ENCODE measurements at regions not wholly inside any gene's neighbourhood (a gene's known extent, or its start where the extent isn't known, plus 50 kb on each side); places are given as distances from the start of the nearest gene placed in this dataset.

DNA sequence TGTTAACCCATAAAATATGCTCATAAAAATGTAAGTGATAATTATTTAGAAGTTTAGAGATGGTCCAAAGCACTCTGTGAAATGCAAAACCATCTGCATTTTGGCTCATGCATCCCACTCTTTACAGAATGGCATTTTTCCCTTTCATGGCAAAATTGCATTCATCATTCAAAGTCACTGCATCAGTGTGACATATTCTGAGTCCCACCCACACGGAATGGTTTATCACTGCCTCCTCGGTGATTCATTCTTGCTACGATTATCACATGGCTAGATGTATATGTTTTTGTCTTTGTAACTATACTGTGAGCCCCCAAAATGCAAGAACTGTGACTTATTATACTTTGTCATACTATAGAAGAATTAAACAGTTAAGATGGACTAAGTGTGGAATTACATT is 293.0 kb downstream of the LRATD1 start (continued):
- TF ChIP-seq, protein P1, sequence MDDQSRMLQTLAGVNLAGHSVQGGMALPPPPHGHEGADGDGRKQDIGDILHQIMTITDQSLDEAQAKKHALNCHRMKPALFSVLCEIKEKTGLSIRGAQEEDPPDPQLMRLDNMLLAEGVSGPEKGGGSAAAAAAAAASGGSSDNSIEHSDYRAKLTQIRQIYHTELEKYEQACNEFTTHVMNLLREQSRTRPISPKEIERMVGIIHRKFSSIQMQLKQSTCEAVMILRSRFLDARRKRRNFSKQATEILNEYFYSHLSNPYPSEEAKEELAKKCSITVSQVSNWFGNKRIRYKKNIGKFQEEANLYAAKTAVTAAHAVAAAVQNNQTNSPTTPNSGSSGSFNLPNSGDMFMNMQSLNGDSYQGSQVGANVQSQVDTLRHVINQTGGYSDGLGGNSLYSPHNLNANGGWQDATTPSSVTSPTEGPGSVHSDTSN (IDR thresholded peaks at IDR 0.05; ENCODE audit: insufficient replicate concordance, low read depth, low read length), result no peak
- TF ChIP-seq BRCA1 (IDR thresholded peaks at IDR 0.05; ENCODE audit: low read depth, low read length), result no peak
- TF ChIP-seq, protein P2, sequence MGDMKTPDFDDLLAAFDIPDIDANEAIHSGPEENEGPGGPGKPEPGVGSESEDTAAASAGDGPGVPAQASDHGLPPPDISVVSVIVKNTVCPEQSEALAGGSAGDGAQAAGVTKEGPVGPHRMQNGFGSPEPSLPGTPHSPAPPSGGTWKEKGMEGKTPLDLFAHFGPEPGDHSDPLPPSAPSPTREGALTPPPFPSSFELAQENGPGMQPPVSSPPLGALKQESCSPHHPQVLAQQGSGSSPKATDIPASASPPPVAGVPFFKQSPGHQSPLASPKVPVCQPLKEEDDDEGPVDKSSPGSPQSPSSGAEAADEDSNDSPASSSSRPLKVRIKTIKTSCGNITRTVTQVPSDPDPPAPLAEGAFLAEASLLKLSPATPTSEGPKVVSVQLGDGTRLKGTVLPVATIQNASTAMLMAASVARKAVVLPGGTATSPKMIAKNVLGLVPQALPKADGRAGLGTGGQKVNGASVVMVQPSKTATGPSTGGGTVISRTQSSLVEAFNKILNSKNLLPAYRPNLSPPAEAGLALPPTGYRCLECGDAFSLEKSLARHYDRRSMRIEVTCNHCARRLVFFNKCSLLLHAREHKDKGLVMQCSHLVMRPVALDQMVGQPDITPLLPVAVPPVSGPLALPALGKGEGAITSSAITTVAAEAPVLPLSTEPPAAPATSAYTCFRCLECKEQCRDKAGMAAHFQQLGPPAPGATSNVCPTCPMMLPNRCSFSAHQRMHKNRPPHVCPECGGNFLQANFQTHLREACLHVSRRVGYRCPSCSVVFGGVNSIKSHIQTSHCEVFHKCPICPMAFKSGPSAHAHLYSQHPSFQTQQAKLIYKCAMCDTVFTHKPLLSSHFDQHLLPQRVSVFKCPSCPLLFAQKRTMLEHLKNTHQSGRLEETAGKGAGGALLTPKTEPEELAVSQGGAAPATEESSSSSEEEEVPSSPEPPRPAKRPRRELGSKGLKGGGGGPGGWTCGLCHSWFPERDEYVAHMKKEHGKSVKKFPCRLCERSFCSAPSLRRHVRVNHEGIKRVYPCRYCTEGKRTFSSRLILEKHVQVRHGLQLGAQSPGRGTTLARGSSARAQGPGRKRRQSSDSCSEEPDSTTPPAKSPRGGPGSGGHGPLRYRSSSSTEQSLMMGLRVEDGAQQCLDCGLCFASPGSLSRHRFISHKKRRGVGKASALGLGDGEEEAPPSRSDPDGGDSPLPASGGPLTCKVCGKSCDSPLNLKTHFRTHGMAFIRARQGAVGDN (IDR thresholded peaks at IDR 0.05), result no peak
- TF ChIP-seq, protein P3, sequence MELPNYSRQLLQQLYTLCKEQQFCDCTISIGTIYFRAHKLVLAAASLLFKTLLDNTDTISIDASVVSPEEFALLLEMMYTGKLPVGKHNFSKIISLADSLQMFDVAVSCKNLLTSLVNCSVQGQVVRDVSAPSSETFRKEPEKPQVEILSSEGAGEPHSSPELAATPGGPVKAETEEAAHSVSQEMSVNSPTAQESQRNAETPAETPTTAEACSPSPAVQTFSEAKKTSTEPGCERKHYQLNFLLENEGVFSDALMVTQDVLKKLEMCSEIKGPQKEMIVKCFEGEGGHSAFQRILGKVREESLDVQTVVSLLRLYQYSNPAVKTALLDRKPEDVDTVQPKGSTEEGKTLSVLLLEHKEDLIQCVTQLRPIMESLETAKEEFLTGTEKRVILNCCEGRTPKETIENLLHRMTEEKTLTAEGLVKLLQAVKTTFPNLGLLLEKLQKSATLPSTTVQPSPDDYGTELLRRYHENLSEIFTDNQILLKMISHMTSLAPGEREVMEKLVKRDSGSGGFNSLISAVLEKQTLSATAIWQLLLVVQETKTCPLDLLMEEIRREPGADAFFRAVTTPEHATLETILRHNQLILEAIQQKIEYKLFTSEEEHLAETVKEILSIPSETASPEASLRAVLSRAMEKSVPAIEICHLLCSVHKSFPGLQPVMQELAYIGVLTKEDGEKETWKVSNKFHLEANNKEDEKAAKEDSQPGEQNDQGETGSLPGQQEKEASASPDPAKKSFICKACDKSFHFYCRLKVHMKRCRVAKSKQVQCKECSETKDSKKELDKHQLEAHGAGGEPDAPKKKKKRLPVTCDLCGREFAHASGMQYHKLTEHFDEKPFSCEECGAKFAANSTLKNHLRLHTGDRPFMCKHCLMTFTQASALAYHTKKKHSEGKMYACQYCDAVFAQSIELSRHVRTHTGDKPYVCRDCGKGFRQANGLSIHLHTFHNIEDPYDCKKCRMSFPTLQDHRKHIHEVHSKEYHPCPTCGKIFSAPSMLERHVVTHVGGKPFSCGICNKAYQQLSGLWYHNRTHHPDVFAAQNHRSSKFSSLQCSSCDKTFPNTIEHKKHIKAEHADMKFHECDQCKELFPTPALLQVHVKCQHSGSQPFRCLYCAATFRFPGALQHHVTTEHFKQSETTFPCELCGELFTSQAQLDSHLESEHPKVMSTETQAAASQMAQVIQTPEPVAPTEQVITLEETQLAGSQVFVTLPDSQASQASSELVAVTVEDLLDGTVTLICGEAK (IDR thresholded peaks at IDR 0.05; ENCODE audit: borderline replicate concordance), result no peak
- no peak for TF ChIP-seq NBN (IDR thresholded peaks at IDR 0.05)

Data from GM12878 (cell line).